DMS 273 (cell line): ENCODE measurements at regions not wholly inside any gene's neighbourhood (a gene's known extent, or its start where the extent isn't known, plus 50 kb on each side); places are given as distances from the start of the nearest gene placed in this dataset.
"Not testable (repeated sequence)": the region's sequence is repeated elsewhere in the genome, so short reads cannot be mapped to it uniquely, and the experiment has no call there.

Source experiments
- DNase-seq: peaks from one replicate; lab custom pipeline; 2025; ENCODE audit not compliant: unreplicated experiment; lab: John Stamatoyannopoulos, UW

GRCh38 chr2:149765636-149766035 is 178.1 kb upstream of the MMADHC start:
- peak; percentile 69 for DNase-seq

- DNase-seq = no peak
Measured at GRCh38 chr2:149765003-149765402, 177.4 kb upstream of the MMADHC start.

GRCh38 chr2:149763358-149763757 is 175.8 kb upstream of the MMADHC start:
- no peak for DNase-seq

GRCh38 chr2:149761611-149762010 is 174.0 kb upstream of the MMADHC start:
- no peak for DNase-seq

- DNase-seq = not testable (repeated sequence)
Measured at GRCh38 chr2:149759382-149759781, 171.8 kb upstream of the MMADHC start.

- DNase-seq = not testable (repeated sequence)
Measured at GRCh38 chr2:149754722-149755121, 167.1 kb upstream of the MMADHC start.

GRCh38 chr2:149747456-149747855 is 159.9 kb upstream of the MMADHC start:
- no peak for DNase-seq

GRCh38 chr2:149745396-149746230 is 158.0 kb upstream of the MMADHC start:
- DNase-seq = no peak

- no peak for DNase-seq
Measured at GRCh38 chr2:149744865-149745264, 157.3 kb upstream of the MMADHC start.

- DNase-seq = peak; percentile 76
Measured at GRCh38 chr2:149743842-149744448, 156.4 kb upstream of the MMADHC start.

GRCh38 chr2:149741646-149742045 is 154.1 kb upstream of the MMADHC start:
- DNase-seq = no peak

GRCh38 chr2:149740490-149740889 is 152.9 kb upstream of the MMADHC start:
- DNase-seq = no peak

- no peak for DNase-seq
Measured at GRCh38 chr2:149739883-149740265, 152.3 kb upstream of the MMADHC start.

- peak; percentile 6 for DNase-seq
Measured at GRCh38 chr2:149739171-149739882, 151.8 kb upstream of the MMADHC start.

GRCh38 chr2:149738767-149739166 is 151.2 kb upstream of the MMADHC start:
- no peak for DNase-seq

GRCh38 chr2:149737896-149738295 is 150.3 kb upstream of the MMADHC start:
- DNase-seq = no peak

- no peak for DNase-seq
Measured at GRCh38 chr2:149735237-149735958, 147.8 kb upstream of the MMADHC start.

GRCh38 chr2:149733936-149734685 is 146.5 kb upstream of the MMADHC start:
- no peak for DNase-seq

GRCh38 chr2:149732730-149733290 is 145.2 kb upstream of the MMADHC start:
- DNase-seq = peak; percentile 12

- DNase-seq = no peak
Measured at GRCh38 chr2:149732001-149732685, 144.6 kb upstream of the MMADHC start.
